WI38 (cell line): ENCODE measurements at regions not wholly inside any gene's neighbourhood (a gene's known extent, or its start where the extent isn't known, plus 50 kb on each side); places are given as distances from the start of the nearest gene placed in this dataset.

Experiments used
- H3K4me3 ChIP-seq: 2 replicates; pipeline ENCODE4 v1.5.1; 2011; ENCODE audit warnings: low read depth, mild to moderate bottlenecking, control low read depth, low read length
- TF ChIP-seq, protein P1 (sequence below): IDR thresholded peaks from 2 replicates; pipeline ENCODE4 v1.5.1; 2012; ENCODE audit warnings: low read depth, mild to moderate bottlenecking, control low read depth, low read length

- H3K4me3 ChIP-seq, result no peak overlapping the region
- TF ChIP-seq, protein P1, sequence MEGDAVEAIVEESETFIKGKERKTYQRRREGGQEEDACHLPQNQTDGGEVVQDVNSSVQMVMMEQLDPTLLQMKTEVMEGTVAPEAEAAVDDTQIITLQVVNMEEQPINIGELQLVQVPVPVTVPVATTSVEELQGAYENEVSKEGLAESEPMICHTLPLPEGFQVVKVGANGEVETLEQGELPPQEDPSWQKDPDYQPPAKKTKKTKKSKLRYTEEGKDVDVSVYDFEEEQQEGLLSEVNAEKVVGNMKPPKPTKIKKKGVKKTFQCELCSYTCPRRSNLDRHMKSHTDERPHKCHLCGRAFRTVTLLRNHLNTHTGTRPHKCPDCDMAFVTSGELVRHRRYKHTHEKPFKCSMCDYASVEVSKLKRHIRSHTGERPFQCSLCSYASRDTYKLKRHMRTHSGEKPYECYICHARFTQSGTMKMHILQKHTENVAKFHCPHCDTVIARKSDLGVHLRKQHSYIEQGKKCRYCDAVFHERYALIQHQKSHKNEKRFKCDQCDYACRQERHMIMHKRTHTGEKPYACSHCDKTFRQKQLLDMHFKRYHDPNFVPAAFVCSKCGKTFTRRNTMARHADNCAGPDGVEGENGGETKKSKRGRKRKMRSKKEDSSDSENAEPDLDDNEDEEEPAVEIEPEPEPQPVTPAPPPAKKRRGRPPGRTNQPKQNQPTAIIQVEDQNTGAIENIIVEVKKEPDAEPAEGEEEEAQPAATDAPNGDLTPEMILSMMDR, result no peak
These were observed 837.6 kb downstream of the MAFB start for GRCh38 chr20:39851459-39851858.

- no peak overlapping the region for H3K4me3 ChIP-seq
- TF ChIP-seq, protein P1, result no peak
These were observed 838.2 kb downstream of the MAFB start for GRCh38 chr20:39850821-39851330.

GRCh38 chr20:39850246-39850645 is 838.8 kb downstream of the MAFB start:
- H3K4me3 ChIP-seq, result no peak overlapping the region
- TF ChIP-seq, protein P1, result no peak

GRCh38 chr20:39849664-39850063 is 839.4 kb downstream of the MAFB start:
- H3K4me3 ChIP-seq, result no peak overlapping the region
- TF ChIP-seq, protein P1, result no peak

GRCh38 chr20:39849171-39849570 is 839.9 kb downstream of the MAFB start:
- no peak overlapping the region for H3K4me3 ChIP-seq

GRCh38 chr20:39839399-39840119 is 849.5 kb downstream of the MAFB start:
- TF ChIP-seq, protein P1, result no peak

More at GRCh38 chr20:39849171-39849570, 839.9 kb downstream of the MAFB start:
- TF ChIP-seq, protein P1, result no peak

DNA sequence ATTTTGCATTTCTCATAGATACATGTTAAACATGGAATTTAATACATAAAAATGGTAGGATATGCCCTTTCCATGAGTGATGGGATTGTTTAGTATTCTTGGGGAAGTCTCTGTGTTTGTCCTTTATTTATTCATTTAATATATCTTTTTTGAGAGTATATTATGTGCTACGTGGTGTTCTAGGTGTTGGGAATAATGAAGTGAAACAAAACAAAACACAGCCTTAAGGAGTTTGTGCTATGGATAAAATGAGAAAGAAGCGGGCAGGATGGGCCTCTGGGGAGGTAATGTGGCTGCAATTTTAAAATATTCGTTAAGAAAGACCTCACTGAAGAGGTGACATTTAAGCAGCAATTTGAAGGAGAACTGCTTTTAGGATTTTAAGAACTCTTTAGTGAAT is 851.5 kb downstream of the MAFB start:
- no peak overlapping the region for H3K4me3 ChIP-seq
- TF ChIP-seq, protein P1, result no peak

More at GRCh38 chr20:39839399-39840119, 849.5 kb downstream of the MAFB start:
- no peak overlapping the region for H3K4me3 ChIP-seq
